GM19468 (cell line): ENCODE measurements at regions not wholly inside any gene's neighbourhood (a gene's known extent, or its start where the extent isn't known, plus 50 kb on each side); places are given as distances from the start of the nearest gene placed in this dataset.
"Not testable (repeated sequence)": the region's sequence is repeated elsewhere in the genome, so short reads cannot be mapped to it uniquely, and the experiment has no call there.

Source experiments
- ATAC-seq: cut with Tn5 transposase; IDR thresholded peaks from one replicate; pipeline ENCODE4 v1.9.1; 2021; ENCODE audit warnings: mild to moderate bottlenecking, moderate library complexity, moderate number of reproducible peaks; ENCODE audit not compliant: unreplicated experiment; ENCODE audit errors: extremely low read depth

DNA sequence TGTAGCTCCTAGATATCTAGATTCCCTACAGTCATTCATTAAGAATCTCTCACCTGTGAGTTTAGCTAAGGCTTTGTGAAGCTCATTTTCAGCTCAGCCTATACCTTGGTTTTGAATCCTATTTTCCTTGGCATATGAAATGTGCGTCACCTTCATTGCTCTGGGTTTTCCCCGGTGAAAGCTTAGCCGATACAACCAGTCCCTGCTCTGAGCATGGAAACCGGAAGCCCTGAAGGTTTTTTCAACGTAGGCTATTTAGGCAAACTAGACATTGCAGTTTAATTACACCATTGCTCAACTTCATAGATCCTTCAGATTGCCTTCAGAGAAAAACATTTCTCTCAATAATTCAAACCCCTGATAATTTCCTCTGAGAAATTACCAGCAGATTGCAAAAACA, 206.8 kb upstream of the TPRG1 start:
- no peak for ATAC-seq

DNA sequence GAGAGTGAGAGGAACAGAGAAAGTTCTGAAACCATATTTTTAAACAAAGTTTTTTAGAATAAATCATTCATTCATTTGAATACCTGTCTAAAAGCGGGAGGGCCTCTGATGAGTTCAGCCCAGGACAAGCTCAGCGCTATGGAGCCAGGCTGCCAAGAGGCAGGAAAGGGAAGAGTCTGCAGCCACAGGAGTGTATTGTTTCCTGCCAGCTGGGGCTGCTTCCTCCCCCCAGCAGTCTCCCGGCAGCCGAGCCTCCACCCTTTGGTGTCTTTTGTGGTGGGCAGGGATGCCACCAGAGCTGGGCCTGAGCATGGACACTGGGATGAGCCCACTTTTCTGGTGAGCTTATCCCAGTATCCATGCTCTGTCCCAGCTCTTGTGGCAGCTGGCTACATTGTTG, 199.5 kb upstream of the TPRG1 start:
- no peak for ATAC-seq

DNA sequence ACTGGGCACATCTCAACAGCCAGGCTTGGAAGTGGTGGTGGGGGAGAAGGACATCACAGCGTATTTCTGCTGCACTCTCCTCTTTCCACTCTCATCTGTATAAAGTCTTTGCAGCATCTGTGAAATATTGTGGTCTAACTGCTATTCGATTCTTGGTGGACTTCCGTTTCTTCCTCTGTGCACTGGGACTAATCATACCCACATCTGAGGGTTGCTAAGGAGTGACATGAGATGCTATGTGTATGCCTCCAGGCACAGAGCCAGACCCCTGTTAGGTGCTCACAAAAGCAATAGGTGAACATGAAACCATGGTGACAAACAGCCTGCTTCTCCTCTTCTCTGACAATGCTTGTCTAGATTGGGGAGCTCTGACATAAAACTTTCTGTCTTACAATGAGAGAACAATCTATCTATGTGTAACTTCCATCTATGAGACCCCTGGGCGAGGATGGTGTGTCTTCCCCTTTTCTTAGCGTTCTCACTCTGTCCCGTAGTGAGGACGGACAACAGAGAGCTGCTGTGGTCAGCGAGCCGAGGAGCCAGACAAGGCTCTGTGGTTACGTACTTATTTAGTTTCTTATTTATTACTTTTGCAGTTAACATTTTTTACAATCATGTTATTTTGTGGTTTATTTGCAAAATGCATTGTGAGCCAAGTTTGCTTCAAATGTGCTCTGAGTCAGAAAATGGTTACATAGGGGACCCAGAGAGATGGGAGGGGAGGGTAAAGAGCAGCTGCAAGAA, 196.7 kb upstream of the TPRG1 start:
- no peak for ATAC-seq

DNA sequence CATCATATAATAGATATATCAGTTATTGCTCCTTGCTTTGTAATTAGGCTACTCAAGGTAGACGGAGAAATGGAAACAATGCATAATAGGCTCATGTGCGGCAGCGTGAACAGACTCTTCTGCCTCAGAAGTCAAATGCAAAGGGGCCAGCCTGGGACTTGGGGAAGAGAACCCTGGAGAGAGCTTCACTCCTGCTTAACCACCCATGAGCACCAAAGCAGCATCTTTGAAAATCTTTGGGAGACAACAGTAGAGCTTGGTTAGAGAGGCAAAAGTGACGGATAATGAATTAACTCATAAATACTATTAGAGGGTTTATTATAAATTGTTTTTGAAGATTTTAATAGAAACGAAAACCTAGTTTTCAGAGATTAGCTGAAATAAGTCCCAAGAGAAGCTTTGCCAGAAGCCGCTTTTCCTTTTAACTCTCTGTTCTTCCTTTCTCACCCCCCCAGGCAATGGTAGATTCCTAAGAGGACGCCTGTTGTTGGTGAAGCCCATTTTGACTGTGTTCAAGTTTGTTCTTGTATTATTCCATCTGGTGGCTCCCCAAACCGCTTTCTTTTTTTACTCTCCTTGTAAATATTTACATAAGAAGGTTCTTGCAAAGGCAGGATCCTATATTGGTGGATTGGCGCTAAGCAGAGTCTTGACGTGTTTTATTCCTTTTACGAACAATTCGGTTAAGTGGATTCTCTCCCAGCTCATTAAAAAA, 196.0 kb upstream of the TPRG1 start:
- no peak for ATAC-seq

DNA sequence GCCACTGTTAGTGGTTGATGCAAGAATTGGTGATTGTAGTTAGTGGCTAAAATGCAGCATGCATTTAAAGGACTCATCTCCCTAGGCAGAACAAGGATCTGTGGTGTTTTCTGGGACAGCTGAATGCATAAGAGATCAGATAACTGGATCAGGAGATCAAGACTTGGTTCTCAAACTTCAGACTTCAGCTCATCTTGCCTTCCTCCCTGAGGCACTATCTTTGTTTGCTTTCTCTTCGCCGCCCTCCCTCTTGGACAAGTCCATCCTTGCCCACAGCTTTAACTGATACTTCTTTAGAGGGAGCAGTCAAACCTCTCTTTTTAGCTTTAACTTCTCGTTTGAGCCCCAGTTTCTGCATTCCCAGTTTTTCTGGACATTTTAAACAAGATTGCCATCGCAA, 195.4 kb upstream of the TPRG1 start:
- no peak for ATAC-seq

DNA sequence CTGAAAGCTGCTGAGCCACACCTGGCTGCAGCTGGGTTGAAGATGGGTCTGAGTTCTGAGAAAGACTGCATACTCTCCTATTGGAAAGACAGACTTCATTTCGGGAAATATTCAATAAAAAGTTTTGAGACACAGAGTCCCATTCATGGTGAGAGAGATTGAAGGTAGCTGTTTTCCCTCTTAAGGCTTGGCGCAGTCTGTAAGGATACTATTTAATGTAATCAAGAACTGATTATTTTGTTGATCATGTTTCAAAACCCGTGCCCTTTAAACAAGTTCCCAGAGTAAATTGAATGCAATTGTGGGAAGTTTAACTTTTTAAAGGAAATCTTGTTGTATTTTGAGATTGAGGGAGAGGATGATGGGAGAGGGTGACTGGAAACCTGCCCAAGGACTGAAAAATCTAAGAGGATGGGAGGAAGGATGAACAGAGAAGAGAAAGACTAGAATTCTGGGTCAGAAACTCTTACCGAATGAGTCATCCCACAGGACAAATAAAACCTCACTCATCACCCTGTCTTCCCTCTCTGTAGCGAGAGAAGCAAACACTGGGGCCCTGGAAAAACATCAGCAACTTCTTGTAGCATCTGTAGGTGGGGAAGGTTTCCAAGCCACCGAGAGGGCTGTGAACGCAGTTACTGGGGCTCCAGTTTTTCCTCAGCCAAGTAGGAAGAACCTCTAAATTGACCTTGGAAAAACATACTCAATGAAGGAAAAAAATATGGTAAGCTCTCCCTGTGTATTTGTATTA, 193.2 kb upstream of the TPRG1 start:
- ATAC-seq: no peak

DNA sequence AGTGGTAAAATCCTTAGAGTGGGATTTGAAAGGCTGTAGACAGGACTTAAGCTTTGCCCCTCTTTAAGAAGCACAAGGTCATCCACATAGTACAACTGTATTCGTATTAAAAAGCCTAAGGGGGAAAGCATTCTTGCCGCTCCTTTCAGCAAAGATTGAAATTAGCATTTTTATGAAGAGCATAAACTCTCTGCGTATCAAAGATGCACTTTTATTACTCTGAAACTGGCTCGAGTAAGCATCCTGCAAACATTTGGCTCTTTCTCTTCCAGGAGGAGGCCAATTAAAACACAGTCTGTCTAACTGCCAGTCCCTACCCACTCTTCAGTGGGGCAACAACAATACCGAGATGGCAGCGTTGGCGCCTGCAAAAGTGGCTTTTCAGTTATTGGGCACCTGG, 192.5 kb upstream of the TPRG1 start:
- no peak for ATAC-seq

DNA sequence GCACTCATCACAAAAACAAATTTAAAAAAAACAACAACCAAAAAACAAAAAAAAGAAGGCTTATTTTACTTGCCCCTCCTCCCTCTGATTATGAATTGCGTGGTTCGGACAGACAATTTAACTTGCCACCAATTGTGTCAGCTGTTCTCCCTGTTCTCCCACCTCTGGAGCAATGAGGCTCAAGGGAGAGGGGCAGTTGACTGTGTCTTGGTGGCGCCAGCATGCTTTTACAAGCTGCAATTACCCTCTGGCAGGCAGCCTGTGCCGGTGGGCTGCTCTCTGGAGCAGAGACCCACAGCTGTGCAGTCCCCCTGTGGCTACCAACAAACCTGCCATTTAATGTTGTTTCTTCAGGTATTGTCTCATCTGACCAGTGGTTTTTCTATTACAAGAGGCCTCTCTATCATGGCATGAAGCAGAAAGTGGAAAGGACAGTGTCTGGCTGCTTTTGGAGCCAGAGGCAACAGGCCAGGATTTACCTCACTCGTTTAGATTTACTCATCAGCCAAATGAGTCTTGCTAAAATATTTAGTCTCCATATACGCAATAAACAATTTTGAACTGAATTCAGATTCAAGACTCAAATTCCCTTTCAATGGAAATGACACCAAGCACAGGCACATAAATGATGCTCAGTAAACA, 192.0 kb upstream of the TPRG1 start:
- no peak for ATAC-seq

DNA sequence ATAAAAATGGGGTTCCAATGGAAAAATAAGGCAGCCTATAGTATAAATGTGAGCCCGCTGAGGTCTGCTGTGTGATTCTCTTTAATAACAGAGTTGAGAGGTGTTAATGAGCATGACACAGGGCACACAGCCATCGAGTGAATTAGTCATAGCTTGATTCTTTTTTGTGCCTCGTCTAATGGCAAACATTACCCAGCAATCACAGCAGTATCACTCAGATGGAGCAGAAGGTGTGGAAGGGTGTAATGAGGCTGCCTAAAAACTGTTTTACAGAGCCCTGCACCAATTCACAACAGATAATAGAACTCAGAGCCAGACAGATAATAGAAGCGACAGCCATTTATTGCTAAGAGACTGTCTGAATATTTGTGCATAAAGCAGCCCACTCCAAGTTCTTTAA, 178.6 kb upstream of the TPRG1 start:
- no peak for ATAC-seq

DNA sequence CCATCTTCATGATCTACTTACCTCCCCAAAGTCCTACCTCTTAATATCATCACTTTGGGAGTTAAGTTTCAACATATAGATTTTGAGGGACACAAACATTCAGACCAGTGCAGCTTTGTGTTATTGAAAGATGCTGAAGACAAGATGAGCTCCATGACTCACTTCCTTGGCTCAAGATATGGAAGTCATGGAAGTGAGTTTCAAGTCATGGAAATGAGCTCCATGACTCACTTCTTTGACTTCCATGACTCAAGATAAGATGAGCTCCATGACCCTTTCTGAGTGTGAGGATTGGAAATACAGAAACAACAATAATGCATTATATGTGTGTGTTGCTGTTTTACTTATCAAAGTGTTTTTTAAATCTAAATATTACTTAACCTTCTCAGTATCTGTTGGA, 170.2 kb upstream of the TPRG1 start:
- no peak for ATAC-seq

DNA sequence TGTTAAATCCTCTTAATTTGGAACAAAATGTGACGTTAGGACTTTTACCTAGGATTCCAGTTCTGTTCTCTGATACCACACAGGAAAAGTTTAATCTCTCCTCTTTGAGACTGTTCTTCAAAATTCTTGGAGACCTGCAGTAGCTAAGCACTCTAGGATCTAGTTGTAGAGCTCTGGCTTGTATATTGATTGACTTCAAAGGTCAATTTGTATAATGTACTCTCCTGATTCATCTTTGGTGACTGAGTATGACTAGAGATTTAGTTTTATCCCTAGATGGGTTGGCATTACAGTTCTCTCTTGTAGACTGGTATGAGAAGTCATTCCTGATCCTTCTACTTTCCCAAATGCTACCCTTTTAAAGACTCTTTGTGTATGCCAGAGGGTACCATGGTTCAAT, 168.4 kb upstream of the TPRG1 start:
- no peak for ATAC-seq

DNA sequence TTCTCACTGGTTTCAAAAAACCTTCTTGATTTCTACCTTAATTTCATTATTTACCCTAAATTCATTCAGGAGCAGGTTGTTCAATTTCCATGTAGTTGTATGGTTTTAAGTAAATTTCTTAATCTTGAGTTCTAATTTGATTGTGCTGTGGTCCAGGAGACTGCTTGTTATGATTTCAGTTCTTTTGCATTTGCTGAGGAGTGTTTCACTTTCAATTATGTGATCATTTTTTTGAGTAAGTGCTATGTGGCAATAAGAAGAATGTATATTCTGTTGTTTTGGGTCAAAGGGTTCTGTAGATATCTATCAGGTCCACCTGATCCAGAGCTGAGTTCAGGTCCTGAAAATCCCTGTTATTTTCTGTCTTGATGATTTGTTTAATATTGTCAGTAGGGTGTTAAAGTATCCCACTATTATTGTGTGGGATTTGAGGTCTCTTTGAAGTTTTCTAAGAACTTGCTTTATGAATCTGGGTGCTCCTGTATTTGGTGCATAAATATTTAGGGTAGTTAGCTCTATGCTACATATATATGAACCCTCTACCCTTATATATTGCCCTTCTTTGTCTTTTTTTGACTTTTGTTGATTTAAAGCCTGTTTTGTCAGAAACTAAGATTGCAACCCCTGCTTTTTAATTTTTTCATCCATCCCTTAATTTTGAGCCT, 158.4 kb upstream of the TPRG1 start:
- no peak for ATAC-seq

DNA sequence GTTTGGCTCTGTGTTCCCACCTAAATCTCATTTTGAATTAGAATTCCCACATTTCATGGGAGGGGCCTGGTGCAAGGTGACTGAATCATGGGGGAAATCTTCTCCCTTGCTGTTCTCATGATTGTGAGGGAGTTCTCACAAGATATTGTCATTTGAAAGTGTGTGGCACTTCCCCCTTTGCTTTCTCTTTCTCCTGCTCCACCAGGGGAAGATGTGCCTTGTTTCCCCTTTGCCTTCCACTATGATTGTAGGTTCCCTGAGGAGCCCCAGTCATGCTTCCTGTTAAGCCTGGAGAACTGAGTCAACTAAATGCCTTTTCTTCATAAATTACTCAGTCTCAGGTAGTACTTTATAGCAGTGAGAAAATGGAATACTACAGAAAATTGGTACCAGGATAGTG, 157.2 kb upstream of the TPRG1 start:
- ATAC-seq: no peak

DNA sequence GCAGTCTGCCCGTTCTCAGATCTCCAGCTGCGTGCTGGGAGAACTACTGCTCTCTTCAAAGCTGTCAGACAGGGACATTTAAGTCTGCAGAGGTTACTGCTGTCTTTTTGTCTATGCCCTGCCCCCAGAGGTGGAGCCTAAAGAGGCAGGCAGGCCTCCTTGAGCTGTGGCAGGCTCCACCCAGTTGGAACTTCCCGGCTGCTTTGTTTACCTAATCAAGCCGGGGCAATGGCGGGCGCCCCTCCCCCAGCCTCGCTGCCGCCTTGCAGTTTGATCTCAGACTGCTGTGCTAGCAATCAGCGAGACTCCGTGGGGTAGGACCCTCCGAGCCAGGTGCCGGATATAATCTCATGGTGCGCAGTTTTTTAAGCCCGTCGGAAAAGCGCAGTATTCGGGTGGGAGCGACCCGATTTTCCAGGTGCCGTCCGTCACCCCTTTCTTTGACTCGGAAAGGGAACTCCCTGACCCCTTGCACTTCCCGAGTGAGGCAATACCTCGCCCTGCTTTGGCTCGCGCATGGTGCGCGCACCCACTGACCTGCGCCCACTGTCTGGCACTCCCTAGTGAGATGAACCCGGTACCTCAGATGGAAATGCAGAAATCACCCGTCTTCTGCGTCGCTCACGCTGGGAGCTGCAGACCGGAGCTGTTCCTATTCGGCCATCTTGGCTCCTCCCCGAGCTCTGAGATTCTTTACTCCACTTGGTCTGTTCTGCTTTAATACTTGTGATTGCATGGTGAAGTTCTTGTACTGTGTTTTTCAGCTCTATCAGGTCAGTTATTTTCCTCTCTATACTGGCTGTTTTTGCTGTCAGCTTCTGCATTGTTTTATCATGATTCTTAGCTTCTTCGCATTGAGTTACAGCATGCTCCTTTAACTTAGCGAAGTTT, 148.9 kb upstream of the TPRG1 start:
- not testable (repeated sequence) for ATAC-seq

DNA sequence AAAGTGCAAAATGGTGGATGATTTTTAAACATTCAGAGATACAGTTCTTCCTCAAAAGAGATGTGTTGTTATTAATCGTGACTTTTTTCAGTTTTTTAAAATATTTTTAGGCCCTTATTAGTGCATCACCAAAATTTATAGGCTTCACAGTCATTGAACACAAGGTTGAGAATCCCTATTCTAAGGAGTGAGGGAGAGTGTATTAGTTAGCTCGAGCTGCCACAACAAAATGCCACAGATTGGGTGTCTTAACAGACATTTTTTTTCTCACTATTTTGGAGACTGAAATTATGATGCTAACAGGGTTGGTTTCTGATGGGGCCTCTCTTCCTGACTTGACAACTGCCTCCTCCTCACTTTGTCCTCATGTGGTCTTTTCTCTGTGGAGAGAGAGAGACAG, 145.9 kb upstream of the TPRG1 start:
- ATAC-seq: no peak

DNA sequence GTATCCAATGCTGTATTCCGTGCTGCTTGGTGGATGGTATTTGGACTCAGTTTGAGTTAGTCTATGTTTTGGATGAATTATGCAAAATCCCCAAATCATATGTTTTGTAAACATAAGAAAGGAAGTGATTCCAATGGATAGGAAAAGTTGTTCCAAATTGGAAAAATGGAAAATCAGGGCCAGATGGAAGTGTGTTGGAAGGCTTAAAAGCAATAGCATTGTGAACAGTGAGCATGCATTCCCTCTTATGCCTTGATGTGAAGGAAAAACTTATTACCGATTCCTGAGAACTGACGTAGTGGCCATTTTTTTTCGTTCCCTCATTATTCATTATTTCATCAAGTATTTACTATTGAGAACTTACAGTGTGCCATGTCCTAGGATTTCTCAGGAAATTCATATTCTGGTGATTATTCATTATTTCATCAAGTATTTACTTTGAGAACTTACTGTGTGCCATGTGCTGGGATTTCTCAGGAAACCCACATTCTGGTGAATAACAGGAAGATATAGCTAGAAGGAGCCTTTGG, 144.1 kb upstream of the TPRG1 start:
- ATAC-seq: no peak

DNA sequence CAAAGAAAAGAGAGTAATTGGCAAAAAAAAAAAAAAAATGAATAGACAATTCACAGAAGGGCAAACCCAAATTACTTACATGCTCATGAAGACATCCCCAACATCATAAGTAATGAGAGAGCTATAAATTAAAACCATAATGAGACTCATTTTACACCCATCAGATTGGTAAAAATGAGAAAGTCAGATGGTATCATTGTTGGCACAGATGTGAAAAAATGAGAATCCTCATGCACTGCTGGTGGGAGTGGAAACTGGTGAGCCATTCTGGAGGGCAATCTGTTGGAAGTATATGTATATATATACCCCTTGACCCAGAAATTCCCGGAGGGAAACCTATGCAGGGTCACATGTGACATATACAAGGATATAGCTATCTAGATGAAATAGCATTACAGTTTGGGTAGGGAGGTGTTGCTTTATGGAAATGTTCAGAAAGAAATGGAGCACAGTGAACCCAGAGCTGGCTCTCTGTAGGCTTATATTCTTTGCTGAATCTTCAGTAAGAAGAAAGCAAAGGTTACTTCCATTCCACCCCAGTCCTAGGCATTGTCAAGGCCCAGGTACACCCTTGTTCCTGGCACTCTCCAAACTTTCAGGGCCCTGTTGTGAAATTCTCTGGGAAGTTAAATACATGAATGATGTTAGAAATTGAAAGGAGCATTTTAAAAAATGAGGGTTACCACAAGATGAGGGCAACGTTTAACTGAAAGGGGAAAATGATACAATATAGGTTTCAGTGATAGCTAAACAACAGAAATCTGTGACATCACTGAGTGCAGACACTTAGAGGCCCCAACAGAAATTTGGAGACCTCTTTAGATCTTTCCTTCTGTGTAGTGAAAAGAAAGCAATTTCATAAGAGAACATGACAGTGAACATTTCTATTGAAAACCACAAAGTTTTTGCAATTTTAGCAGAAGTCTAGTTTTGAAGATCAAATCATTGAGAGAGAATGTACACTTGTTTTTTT, 132.7 kb upstream of the TPRG1 start:
- no peak for ATAC-seq
